ENCODE measurements at regions not wholly inside any gene's neighbourhood (a gene's known extent, or its start where the extent isn't known, plus 50 kb on each side); places are given as distances from the start of the nearest gene placed in this dataset.
"Not testable (repeated sequence)": the region's sequence is repeated elsewhere in the genome, so short reads cannot be mapped to it uniquely, and the experiment has no call there.

DNA sequence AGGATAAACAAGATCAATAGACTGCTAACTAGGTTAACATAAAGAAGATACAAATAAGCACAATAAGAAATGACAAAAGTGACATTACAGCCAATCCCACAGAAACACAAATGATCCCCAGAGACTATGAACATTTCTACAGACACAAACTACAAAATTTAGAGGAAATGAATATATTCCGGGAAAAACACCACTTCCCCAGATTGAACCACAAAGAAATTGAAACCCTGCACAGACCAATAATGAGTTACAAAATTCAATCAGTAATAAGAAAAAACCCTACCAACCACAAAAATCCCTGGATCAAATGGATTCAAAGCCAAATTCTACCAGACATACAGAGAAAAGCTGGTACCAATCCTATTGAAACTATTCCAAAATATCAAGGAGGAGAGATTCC is 232.4 kb upstream of the RBMS1 start:
- DNase-seq: no peak

- DNase-seq: no peak
These were observed 236.8 kb upstream of the RBMS1 start for GRCh38 chr2:160730296-160730995.

DNA sequence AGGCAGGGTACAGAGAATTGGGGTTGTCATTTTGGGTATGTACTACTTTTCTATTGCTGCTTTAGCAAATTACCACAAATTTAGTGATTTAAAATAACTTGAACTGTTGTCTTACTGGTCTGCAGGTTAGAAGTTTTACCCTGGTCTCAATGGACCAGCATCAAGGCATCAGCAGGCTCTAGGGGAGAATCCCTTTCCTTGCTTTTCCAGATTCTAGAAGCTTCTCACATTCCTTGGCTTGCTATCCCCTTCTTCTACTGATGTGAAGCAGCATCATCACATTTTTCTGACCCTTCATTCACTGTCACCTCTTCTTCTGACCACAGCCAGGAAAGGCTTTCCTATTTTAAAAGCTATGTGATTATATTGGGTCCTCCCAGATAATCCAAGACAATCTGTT is 237.8 kb upstream of the RBMS1 start:
- DNase-seq: no peak

DNA sequence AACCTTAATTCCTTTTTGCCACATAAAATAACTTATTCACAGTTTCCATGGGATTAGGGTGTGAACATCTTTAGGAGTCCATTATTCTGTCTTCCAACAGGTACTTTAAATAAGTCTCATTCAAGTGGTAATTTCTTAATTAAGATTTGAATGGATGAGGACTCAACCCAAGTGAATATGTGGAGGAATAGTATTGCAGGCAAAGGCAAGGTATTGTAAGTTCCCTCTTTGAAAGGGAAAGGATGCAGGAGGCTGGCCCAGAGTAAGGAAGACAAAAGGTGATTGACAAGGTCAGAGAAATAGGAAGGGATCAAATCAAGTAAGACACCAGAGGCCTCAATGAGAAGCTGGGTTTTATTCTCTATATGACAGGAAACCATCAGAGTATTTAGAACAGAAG is 238.2 kb upstream of the RBMS1 start:
- DNase-seq: no peak

DNA sequence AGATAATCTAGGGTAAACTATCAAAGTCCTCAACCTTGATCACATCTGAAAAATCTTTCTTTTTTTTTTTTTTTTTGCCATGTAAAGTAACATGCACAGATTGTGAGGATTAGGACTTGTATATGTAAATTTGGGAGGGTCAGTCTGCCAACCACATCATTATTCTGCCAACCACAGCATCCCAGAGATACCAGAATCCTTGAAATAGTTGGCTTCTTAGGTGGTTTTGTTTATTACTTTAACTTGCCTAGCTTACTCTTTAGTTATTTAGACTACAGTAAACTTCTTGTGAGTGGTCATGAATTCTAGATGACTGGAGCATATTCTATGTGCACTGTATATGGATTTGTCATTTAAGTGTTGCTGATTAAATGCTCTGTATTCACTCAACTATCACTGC is 242.1 kb upstream of the RBMS1 start:
- no peak for DNase-seq

GRCh38 chr2:160736148-160737028 is 242.8 kb upstream of the RBMS1 start:
- no peak for DNase-seq

- DNase-seq: no peak
These were observed 243.6 kb upstream of the RBMS1 start for GRCh38 chr2:160737247-160737646.

GRCh38 chr2:160741271-160741670 is 247.7 kb upstream of the RBMS1 start:
- DNase-seq: no peak

- DNase-seq: no peak
These were observed 248.2 kb upstream of the RBMS1 start for GRCh38 chr2:160741815-160742214.

- DNase-seq: no peak
These were observed 249.1 kb upstream of the RBMS1 start for GRCh38 chr2:160742667-160743066.

- no peak for DNase-seq
These were observed 254.0 kb upstream of the RBMS1 start for GRCh38 chr2:160747501-160748170.

GRCh38 chr2:160751021-160751420 is 257.4 kb upstream of the RBMS1 start:
- DNase-seq: no peak

DNA sequence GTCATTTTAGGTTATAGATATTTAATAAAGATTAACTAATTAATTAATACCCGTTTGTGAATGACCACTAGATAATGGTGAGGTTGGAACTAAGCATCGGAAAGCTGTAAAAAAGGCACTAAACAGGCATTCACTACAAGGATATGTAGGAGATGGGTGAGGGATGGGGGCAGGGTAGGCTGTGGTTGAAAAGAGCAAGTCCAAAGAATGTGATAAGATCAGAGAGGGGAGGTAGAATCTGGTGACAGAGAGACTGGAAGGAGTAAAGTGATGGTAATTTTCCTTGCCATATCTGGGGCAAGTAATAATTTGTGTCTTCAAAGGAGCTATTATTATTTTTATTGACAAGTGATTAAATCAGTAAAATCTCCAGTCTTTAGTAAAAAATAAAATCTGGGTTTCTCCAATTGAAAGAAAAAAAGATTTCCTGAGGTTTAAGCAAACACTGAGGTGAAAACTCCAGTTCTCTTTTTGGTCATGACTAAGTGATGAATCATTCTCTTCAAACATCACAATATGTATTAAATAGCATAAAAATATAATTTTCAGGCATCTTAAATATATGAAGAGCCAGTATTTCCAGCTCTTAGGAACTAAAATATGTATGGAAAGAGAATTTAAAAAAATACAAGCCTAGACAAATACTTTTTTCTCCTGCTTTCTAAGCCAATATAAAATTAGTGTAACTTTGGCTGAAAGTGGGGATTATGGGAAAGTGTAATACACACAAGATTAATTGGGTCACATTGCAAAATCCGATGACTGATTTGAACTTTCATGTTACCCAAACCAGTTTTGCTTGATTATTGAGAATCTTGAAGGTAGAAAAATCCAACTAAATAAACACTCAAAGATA is 259.1 kb upstream of the RBMS1 start:
- no peak for DNase-seq

DNA sequence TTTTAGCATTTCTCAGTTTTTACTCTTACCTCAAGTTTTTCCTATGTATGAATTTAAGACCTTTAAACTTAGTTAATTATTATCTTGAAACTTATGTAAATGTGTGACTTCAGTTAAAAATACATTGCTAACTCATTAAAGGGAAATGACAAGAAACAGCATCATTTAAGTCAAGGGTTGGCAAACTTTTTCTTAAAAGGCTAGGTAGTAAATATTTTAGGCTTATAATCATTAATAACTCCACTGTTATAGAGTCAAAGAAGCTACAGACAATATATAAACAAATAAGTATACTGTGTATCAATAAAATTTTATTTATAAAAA is 259.7 kb upstream of the RBMS1 start:
- DNase-seq: no peak

DNA sequence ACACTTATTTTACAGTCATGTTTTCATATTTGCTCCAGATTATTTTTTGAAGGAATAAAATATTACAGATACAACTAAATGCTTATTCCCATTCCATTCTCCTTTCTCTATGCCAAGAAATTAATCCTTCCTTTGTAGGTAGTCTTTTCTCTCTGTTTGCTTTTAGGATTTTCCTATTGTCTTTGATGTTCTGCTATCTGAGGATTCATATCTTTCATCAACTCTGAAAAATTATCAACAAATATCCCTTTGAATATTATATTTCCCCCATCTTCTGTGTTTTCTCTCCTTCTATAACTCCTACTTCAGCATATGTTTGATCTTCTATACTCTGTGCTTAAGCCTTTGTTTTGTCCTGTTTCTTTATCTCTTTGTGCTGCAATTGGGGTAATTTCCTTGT is 260.4 kb upstream of the RBMS1 start:
- no peak for DNase-seq

GRCh38 chr2:160756481-160756880 is 262.9 kb upstream of the RBMS1 start:
- no peak for DNase-seq

GRCh38 chr2:160762493-160763128 is 269.0 kb upstream of the RBMS1 start:
- DNase-seq: not testable (repeated sequence)

DNA sequence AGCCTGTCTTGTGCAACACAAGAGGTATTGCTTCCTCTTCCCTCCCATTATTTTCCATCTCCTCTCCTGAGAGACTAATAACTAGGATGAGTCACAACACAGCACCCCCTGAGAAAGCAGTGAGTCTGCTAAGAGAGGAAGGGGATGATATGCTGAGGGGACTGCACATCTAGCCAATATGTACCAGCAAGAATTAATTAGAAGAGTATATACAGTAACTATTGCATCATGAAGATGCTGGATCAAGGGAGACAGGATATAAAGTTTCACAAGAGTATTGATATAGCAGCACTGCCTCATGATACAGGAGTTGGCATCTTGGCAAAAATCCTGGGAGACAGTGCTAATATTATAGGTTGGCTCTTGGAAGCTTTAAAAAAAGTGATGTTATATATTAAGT is 289.9 kb upstream of the RBMS1 start:
- no peak for DNase-seq

- no peak for DNase-seq
These were observed 290.4 kb upstream of the RBMS1 start for GRCh38 chr2:160784034-160784433.

DNA sequence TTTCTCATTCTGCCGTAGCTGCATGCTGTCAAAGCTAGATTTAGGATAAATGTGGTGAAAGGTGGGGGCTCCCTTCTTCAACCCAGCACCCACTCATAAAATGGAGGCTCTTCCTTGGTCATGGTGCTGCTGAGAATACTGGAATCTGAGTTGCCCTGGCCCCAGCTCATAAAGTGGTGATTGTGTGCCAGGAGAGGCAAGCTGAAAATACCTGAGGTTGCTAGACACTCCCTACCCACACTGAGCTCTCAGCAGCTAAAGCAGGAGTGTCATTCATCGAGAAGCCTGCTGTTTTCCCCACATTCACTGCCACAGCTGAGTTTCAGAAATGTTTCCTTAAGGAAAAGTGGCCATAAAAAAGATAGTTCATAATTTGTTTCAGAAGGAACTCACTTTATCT is 297.1 kb upstream of the RBMS1 start:
- DNase-seq: no peak

GRCh38 chr2:160791884-160792283 is 298.3 kb upstream of the RBMS1 start:
- no peak for DNase-seq

Measured in hypothalamus (tissue), 51 donors.